IMR-90 (cell line): ENCODE measurements at regions not wholly inside any gene's neighbourhood (a gene's known extent, or its start where the extent isn't known, plus 50 kb on each side); places are given as distances from the start of the nearest gene placed in this dataset.

Source experiments
- CEBPB ChIP-seq: IDR thresholded peaks from 2 replicates; pipeline ENCODE4 v1.6.1; 2012; ENCODE audit warnings: low read depth, low read length, improper control_type of control experiment
- CHD1 ChIP-seq: IDR thresholded peaks from 2 replicates; pipeline ENCODE4 v1.6.1; 2012; ENCODE audit warnings: low read depth, low read length, improper control_type of control experiment
- CTCF ChIP-seq: conservative IDR thresholded peaks from 2 replicates; pipeline ENCODE4 v1.5.1; 2012; ENCODE audit warnings: mild to moderate bottlenecking, low read depth, low read length, improper control_type of control experiment
- ELK1 ChIP-seq: fragments of 150-350 bp; IDR thresholded peaks from 2 replicates; pipeline ENCODE4 v1.6.1; 2016; ENCODE audit warnings: low read depth, mild to moderate bottlenecking, low read length, moderate library complexity, borderline replicate concordance
- FOS ChIP-seq: fragments of 150-350 bp; IDR thresholded peaks from 2 replicates; pipeline ENCODE4 v1.6.1; 2016; ENCODE audit warnings: low read depth, low read length
- MAFK ChIP-seq: IDR thresholded peaks from 2 replicates; pipeline ENCODE4 v1.6.1; 2012; ENCODE audit warnings: low read depth, low read length, improper control_type of control experiment
- MAZ ChIP-seq: IDR thresholded peaks from 2 replicates; pipeline ENCODE4 v1.6.1; 2012; ENCODE audit warnings: low read depth, mild to moderate bottlenecking, low read length, improper control_type of control experiment, moderate library complexity, borderline replicate concordance
- MXI1 ChIP-seq: IDR thresholded peaks from 2 replicates; pipeline ENCODE4 v1.6.1; 2012; ENCODE audit warnings: low read depth, mild to moderate bottlenecking, low read length, moderate library complexity, borderline replicate concordance
- POLR2A ChIP-seq: IDR thresholded peaks from 2 replicates; pipeline ENCODE4 v1.6.1; 2012; ENCODE audit warnings: mild to moderate bottlenecking, low read depth, low read length
- RAD21 ChIP-seq: IDR thresholded peaks from 2 replicates; pipeline ENCODE4 v1.6.1; 2012; ENCODE audit warnings: low read length, improper control_type of control experiment
- RCOR1 ChIP-seq: IDR thresholded peaks from 2 replicates; pipeline ENCODE4 v1.6.1; 2012; ENCODE audit warnings: mild to moderate bottlenecking, low read length, improper control_type of control experiment; ENCODE audit not compliant: insufficient replicate concordance
- RFX5 ChIP-seq: IDR thresholded peaks from 2 replicates; pipeline ENCODE4 v1.8.0; 2012; ENCODE audit warnings: low read depth, mild to moderate bottlenecking, low read length, moderate library complexity

GRCh38 chr15:91491101-91491950 is 362.2 kb upstream of the SLCO3A1 start:
- TF ChIP-seq CHD1 (no peak), POLR2A (no peak), CTCF (no peak), RCOR1 (no peak), MXI1 (no peak), MAFK (no peak), CEBPB (no peak), MAZ (no peak), RFX5 (no peak), ELK1 (no peak), RAD21 (no peak), FOS (no peak)
